ENCODE measurements at regions not wholly inside any gene's neighbourhood (a gene's known extent, or its start where the extent isn't known, plus 50 kb on each side); places are given as distances from the start of the nearest gene placed in this dataset.

DNA sequence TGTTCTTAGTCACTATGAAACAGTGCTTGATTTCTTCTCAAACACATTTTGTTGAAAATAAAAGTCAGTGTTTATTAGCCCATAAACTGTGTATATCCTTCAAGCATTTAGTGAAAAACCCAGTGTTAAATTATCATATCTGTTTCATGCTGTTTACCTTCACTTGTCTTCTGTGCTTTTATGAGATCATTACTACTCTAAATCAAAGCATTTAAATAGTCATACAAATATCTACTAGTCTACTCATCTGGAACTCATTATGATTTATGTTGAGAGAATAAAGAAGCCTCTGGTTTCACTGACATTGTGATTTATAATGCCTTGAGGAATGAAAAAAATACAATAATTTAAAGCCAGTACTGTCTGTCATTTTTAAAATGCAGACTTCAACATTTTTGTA lies 366.5 kb downstream of the SLCO4C1 start:
- H3K36me3 Mint-ChIP-seq (ENCODE audit: low read depth), result no peaks in the 10 kb centered on the region
- DNase-seq, result no peak
- H3K27me3 Mint-ChIP-seq (ENCODE audit: low read depth, poor library complexity), result no peaks in the 10 kb centered on the region
- no peak overlapping the region for H3K27ac Mint-ChIP-seq
- no peak overlapping the region for H3K4me3 Mint-ChIP-seq
- no peaks in the 10 kb centered on the region for H3K9me3 Mint-ChIP-seq
- no peaks in the 10 kb centered on the region for H3K4me1 Mint-ChIP-seq
- TF ChIP-seq, protein P1, sequence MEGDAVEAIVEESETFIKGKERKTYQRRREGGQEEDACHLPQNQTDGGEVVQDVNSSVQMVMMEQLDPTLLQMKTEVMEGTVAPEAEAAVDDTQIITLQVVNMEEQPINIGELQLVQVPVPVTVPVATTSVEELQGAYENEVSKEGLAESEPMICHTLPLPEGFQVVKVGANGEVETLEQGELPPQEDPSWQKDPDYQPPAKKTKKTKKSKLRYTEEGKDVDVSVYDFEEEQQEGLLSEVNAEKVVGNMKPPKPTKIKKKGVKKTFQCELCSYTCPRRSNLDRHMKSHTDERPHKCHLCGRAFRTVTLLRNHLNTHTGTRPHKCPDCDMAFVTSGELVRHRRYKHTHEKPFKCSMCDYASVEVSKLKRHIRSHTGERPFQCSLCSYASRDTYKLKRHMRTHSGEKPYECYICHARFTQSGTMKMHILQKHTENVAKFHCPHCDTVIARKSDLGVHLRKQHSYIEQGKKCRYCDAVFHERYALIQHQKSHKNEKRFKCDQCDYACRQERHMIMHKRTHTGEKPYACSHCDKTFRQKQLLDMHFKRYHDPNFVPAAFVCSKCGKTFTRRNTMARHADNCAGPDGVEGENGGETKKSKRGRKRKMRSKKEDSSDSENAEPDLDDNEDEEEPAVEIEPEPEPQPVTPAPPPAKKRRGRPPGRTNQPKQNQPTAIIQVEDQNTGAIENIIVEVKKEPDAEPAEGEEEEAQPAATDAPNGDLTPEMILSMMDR (IDR thresholded peaks at IDR 0.05), result no peak

DNA sequence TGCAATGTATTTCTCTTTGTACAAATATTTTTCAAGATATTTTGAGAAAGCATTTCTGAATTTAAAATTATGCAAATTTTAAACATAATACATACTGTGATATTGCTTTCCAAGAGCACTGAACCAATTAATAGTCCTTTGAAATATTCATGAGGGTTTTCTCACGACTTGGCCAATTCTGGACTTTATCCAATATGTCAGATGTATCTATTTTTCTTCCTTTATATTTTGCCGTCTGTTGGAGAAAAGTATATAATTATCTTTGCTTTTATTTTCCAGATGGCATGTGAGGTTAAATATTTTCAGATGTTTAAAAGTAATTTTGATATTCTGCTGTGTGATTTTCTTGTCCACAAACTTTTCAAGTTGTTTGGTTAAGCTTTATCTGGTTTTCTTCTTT lies 378.9 kb downstream of the SLCO4C1 start:
- no peak overlapping the region for H3K27ac Mint-ChIP-seq
- DNase-seq, result no peak
- H3K9me3 Mint-ChIP-seq, result no peaks in the 10 kb centered on the region
- no peaks in the 10 kb centered on the region for H3K36me3 Mint-ChIP-seq (ENCODE audit: low read depth)
- no peaks in the 10 kb centered on the region for H3K27me3 Mint-ChIP-seq (ENCODE audit: low read depth, poor library complexity)
- no peak overlapping the region for H3K4me3 Mint-ChIP-seq
- TF ChIP-seq, protein P1 (IDR thresholded peaks at IDR 0.05), result no peak
- H3K4me1 Mint-ChIP-seq, result no peaks in the 10 kb centered on the region

DNA sequence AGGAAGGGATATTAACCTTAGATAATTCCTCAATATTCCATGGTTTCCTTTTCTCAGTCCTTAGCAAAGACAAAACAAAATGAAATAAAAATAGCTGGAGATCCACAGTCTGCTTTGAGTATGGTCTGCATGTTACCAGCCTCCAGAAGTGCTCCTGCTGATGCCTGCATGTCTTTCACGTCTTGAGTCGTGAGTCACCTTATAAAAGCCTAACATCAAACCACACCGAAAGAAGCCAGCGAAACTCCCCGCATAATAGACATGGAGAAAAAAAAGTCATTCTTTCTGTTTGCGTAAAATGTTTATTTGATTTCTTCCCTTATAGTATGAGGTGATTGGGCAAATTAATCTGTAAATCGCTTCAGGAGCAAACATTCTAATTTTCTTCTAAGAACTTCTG lies 380.5 kb downstream of the SLCO4C1 start:
- no peak for DNase-seq
- Mint-ChIP-seq H3K9me3 (no peaks in the 10 kb centered on the region), H3K4me3 (no peak overlapping the region), H3K4me1 (no peaks in the 10 kb centered on the region), H3K27ac (peak overlapping the region; percentile 49), H3K36me3 (ENCODE audit: low read depth) (no peaks in the 10 kb centered on the region), H3K27me3 (ENCODE audit: low read depth, poor library complexity) (no peaks in the 10 kb centered on the region)
- TF ChIP-seq, protein P1 (IDR thresholded peaks at IDR 0.05), result no peak

DNA sequence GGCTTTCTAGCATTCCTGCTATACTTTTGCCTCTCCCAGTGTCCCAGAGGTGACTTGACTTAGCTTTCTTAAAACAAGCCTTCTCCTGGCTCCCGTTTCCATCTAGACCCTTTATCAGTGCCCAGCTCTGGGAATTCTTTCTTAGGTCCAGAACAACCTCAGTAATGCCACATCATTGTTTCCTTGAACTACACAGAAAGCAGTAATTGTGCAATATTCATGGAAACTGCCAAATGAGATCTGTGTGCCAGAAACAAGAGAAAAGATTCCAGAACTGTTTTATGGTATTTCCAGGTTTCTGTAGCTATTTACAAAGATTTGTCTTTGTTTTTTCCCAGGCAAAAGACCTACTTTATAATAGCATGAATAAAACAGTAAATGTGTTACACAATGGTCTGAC lies 391.3 kb downstream of the SLCO4C1 start:
- Mint-ChIP-seq H3K4me3 (no peak overlapping the region), H3K27me3 (ENCODE audit: low read depth, poor library complexity) (no peaks in the 10 kb centered on the region), H3K27ac (no peak overlapping the region)

DNA sequence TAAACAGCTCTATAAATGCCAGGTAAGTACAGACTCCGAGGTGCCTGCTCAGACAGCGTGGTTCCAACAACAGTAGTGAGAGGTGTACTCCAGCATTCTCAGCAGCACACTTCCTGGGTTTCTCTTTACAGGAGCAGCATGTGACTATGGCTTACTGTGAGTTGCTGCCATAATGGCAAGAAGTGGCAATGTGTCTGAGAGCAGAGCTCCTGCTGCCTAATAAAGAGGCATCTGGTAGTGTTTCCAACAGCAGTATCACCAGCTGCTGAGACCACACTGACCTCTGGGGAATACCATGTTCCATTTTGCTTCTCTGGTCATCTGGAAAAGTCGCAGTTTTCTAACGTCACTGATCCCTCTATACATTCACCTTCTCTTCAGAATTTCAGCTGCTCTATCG lies 398.2 kb downstream of the SLCO4C1 start:
- no peaks in the 10 kb centered on the region for H3K9me3 Mint-ChIP-seq
- no peaks in the 10 kb centered on the region for H3K36me3 Mint-ChIP-seq (ENCODE audit: low read depth)
- TF ChIP-seq, protein P1 (IDR thresholded peaks at IDR 0.05), result no peak
- H3K27me3 Mint-ChIP-seq (ENCODE audit: low read depth, poor library complexity), result no peaks in the 10 kb centered on the region
- H3K4me3 Mint-ChIP-seq, result no peak overlapping the region
- peaks cover 9% of the 10 kb centered on the region for H3K4me1 Mint-ChIP-seq
- peak overlapping the region; percentile 17 for H3K27ac Mint-ChIP-seq
- DNase-seq, result no peak

More for the DNA sequence above, 391.3 kb downstream of the SLCO4C1 start:
- no peaks in the 10 kb centered on the region for H3K9me3 Mint-ChIP-seq
- no peaks in the 10 kb centered on the region for H3K4me1 Mint-ChIP-seq
- no peak for DNase-seq
- H3K36me3 Mint-ChIP-seq (ENCODE audit: low read depth), result no peaks in the 10 kb centered on the region
- TF ChIP-seq, protein P1 (IDR thresholded peaks at IDR 0.05), result no peak

DNA sequence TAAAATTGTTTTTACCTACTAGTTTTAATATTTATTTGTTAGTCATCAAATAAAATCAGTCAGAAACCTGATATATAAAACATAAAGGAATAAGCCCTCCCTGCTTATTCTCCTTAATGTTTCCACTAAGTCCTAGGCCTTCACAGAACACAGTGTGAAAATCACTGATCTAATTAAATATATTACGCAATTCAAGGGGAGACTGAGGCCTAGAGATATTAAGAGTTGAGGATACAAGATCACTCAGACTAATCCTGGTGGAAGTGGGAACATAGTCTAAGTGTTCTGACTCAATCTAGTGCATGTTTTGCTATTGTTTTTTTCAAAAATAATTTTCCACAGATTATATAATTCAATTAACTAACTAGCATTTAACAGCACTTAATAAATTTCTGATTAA lies 401.1 kb downstream of the SLCO4C1 start:
- TF ChIP-seq, protein P1 (IDR thresholded peaks at IDR 0.05), result no peak
- DNase-seq, result no peak
- no peak overlapping the region for H3K27ac Mint-ChIP-seq
- H3K36me3 Mint-ChIP-seq (ENCODE audit: low read depth), result no peaks in the 10 kb centered on the region
- peaks cover 9% of the 10 kb centered on the region for H3K4me1 Mint-ChIP-seq
- H3K27me3 Mint-ChIP-seq (ENCODE audit: low read depth, poor library complexity), result no peaks in the 10 kb centered on the region
- H3K4me3 Mint-ChIP-seq, result no peak overlapping the region
- H3K9me3 Mint-ChIP-seq, result no peaks in the 10 kb centered on the region

All from nephron progenitor cell (in vitro differentiated cells).